Fibroblast of skin of left biceps (primary cell): ENCODE measurements at regions not wholly inside any gene's neighbourhood (a gene's known extent, or its start where the extent isn't known, plus 50 kb on each side); places are given as distances from the start of the nearest gene placed in this dataset.

ENCODE experiments used
- DNase-seq, 2 experiments: peaks; one replicate each; pipeline ENCODE4 v3.0.0-alpha.2; 2013; ENCODE audit warnings: low read depth in 2 of 2

DNA sequence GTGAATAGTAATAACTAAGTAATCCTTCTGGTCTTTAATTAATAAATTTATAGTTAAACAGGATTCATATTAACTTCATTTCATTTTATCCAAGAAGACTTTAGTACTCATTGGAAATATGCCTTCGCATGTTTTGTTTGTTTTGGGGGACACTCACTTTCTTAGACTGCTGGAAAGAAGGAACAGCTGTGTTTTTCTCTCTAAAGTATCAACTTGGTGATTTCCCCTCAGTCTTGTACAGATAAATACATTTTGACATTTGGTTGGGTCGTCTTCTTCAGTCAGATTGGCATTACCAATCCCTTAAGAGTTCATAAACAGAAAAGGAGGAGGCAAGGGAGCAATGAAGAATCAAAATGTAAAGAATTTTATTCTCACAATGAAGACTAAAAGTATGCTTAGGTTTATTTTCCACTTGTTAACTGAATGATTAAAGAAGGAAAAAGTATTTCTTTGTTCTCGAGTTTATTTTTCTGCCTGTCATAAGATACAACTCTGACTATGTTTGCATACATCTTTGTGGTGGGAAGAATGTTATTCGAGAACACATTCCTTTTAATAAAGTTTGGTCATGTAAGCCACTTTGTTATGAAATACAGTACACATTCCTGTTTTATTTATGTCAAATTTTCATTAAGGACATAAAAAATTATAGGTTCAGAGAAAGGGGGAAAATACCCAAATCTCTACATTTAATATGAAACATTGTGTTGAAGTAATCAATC, 140.2 kb downstream of the GMNC start:
- DNase-seq, result no peak

DNA sequence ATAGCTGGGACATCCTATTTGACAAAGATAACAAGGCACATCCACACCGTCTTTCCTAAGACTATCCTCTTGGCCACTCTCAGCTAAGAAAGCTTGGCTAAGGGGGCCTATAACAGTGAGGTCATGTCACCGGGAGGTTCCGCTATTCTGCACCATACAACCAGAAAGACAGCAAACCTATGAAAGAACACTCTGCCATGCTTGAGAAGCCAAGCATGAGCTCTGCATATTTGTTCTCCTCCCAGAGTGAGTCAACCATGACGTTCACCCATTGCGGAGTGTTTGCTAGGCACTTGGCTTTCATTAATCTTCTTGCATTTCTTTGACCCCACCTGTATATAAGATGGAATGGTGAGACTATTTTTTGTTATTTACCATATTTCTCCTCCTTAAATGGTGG, 141.2 kb downstream of the GMNC start:
- DNase-seq, result no peak

DNA sequence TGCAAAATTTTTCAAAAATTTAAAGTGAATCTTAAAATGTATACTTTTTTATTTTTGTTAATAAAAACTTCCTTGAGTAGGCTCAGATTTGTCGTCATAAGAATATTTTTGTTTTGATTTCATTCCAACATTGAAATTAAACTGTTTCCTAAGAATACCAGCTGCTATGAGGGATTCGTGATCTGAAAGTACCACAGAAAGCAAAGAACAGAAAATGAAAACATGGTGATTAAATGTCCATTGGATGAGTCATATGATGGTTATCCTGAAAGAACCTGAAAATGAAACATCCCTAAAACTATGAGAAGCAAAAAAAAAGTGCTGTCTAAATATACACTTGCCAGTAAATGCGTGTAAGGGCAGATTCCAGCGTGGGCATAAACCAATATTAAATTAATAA, 143.8 kb downstream of the GMNC start:
- DNase-seq, result peak in 1 of 2 experiments; percentile 21

DNA sequence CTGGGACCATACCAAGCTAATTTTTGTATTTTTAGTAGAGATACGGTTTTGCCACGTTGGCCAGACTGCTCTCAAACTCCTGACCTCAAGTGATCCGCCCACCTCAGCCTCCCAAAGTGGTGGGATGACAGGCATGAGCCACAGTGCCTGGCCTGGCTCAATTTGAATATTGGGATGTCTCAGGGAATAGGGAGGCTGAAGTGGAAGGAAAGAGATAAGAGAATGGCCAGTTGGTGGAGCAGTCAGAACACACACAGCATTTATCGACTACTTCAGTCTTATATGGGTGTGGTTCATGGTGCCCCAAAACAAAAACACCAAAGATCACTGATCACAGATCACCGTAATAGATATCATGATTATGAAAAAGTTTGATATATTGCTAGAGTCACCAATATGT, 144.4 kb downstream of the GMNC start:
- DNase-seq, result no peak

DNA sequence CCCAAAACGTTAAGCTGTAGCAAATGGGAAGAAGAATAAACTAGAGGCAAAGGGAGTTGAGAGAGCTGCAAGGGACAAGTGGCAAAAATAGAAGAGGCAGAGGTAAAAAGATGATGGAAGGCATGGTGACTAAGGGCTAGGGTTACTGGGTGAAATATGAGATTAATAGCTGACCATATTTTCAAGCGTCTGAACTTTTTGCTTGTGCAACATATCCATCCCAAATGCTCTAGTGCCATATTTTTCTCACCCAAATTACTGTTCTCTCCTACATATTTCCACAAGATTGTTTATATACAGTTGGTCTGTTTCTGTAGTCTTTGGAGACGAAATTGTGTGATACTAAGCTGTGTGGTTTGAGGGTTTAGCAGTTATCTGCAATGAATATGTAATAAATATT, 145.5 kb downstream of the GMNC start:
- no peak for DNase-seq

DNA sequence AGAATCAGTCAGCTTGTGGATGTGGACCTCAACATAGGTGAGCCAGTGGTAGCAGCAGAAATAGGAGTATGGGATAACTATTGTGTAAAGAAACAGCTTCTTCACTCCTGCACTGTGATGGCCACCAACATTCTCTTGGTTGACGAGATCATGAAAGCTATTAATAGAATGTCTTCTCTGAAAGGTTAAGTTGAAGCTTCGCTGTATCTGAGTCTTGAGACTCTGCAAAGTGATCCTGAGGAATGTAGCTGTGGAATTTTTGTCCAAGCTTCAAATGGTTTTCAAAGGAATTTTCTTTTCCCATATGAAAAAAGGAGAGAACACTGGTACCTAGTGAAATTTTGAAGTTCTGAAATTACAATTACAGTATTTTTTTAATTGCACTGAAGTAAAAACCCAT, 146.3 kb downstream of the GMNC start:
- DNase-seq, result no peak

DNA sequence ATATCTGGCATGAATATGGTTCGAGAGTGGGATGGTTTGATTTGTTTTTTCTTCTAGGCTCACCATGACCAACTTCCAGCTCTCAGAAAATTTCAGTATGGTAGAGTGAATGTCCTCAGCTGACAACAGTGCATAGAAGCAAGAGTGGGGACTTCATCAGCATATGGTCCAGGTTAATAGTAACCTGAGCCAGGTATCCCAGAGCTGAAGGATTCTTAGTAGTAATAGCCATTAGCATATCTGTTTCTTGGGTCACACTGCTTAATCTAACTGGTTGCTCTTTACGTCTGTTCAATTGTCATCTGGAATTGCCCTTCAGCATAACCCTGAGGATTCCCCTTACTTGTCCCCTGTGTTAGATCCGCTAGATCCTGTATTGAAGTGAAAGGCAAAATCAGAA, 151.8 kb downstream of the GMNC start:
- DNase-seq, result no peak

DNA sequence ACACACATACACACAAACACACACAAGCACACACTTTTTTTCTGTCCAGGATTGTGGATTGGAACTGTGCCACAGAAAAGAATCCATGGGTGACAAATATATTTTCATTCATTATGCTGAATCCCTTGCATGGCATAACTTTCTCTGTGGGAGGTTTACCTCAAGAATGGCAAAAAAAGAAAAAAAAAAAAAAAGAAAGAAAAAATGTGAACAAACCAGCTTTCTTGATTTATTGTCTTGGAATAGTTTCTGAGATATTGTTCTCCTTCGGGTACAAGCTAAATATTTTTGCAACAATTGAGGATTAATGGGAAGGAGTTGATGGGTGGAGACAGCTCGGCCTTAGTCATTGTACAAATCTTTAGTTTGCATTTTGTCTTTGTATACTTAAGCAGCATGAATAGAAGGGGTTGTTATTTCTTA, 153.1 kb downstream of the GMNC start:
- DNase-seq, result peak in 1 of 2 experiments; percentile 8
